GM12878 (cell line): ENCODE measurements at regions not wholly inside any gene's neighbourhood (a gene's known extent, or its start where the extent isn't known, plus 50 kb on each side); places are given as distances from the start of the nearest gene placed in this dataset.

Experiments
- ATAC-seq: fragments of 200-7000 bp; cut with Tn5 transposase; 3 replicates; pipeline ENCODE4 v1.9.1; 2020; ENCODE audit warnings: mild to moderate bottlenecking, moderate library complexity
- BruUV-seq: library from RNA; stranded (reverse); fragments of 400-500 nt; replicated peaks from 2 replicates; lab custom pipeline; 2021; lab: Mats Ljungman, UMichigan
- CTCF ChIA-PET: fragments of 300-600 bp; sonication (Branson Sonifier 250); formaldehyde crosslinking; extraction: SDS; loops from one replicate; lab custom pipeline; 2021; ENCODE audit warnings: inconsistent platforms; lab: Yijun Ruan, JAX
- POLR2A ChIA-PET: fragments of 350-600 bp; formaldehyde crosslinking; extraction: SDS; loops from one replicate; lab custom pipeline; 2021; ENCODE audit warnings: inconsistent platforms; lab: Charles Lee
- RAD21 ChIA-PET: fragments of 300-600 bp; sonication (Branson Sonifier 250); formaldehyde crosslinking; loops from one replicate; lab custom pipeline; 2023; ENCODE audit warnings: antibody characterized with exemption; ENCODE audit not compliant: unreplicated experiment; lab: Charles Lee
- SMC1A ChIA-PET: fragments of 300-600 bp; sonication (Branson Sonifier 250); formaldehyde crosslinking; loops from one replicate; lab custom pipeline; 2023; ENCODE audit not compliant: unreplicated experiment, uncharacterized antibody; lab: Charles Lee
- DNase-seq: peaks from one replicate; pipeline ENCODE4 v3.0.0-alpha.2; 2011; ENCODE audit warnings: low read depth, low spot score
- FAIRE-seq: peaks from 3 replicates; lab custom pipeline; 2011; peaks lifted over from hg19 to GRCh38; lab: Jason Lieb, UNC
- H2AFZ ChIP-seq: 2 replicates; pipeline ENCODE4 v1.6.0; 2011; ENCODE audit warnings: low read depth, low read length, control low read depth; ENCODE audit not compliant: control insufficient read depth
- H3K27ac ChIP-seq: 2 replicates; pipeline ENCODE4 v1.5.1; 2011; ENCODE audit warnings: control low read depth; ENCODE audit not compliant: control insufficient read depth, insufficient read depth
- H3K27me3 ChIP-seq, 2 experiments: replicated peaks in 1 of 2; 2 replicates each; pipeline versions ENCODE4 v1.6.0 to v1.6.1; 2011; ENCODE audit warnings: low read length in 1 of 2; ENCODE audit not compliant: control insufficient read depth in 2 of 2, insufficient read depth in 2 of 2
- H3K36me3 ChIP-seq, 2 experiments: 2 replicates each; pipeline ENCODE4 v1.5.1; 2011; ENCODE audit warnings: low read length in 1 of 2; ENCODE audit not compliant: control insufficient read depth in 2 of 2, insufficient read depth in 2 of 2
- H3K4me1 ChIP-seq: 2 replicates; pipeline ENCODE4 v1.6.1; 2011; ENCODE audit warnings: mild to moderate bottlenecking, low read length, moderate library complexity, mixed read lengths; ENCODE audit not compliant: control insufficient read depth, insufficient read depth
- H3K4me2 ChIP-seq: 2 replicates; pipeline ENCODE4 v1.6.0; 2011; ENCODE audit warnings: control low read depth; ENCODE audit not compliant: control insufficient read depth, insufficient read depth
- H3K4me3 ChIP-seq: fragments of 200-600 bp; sonication (generic); 2 replicates; pipeline ENCODE4 v1.5.1; 2016
- H3K79me2 ChIP-seq: 2 replicates; pipeline ENCODE4 v1.6.0; 2011; ENCODE audit warnings: low read length; ENCODE audit not compliant: control insufficient read depth, insufficient read depth
- H3K9ac ChIP-seq: 2 replicates; pipeline ENCODE4 v1.8.0; 2011; ENCODE audit warnings: low read length, control low read depth, mixed read lengths; ENCODE audit not compliant: control insufficient read depth, insufficient read depth
- H3K9me3 ChIP-seq: replicated peaks from 3 replicates; pipeline ENCODE4 v1.5.1; 2011; ENCODE audit warnings: mild to moderate bottlenecking, low read length; ENCODE audit not compliant: control insufficient read depth, insufficient read depth
- H4K20me1 ChIP-seq: 2 replicates; pipeline ENCODE4 v1.6.0; 2011; ENCODE audit not compliant: control insufficient read depth, insufficient read depth
- IKZF2 ChIP-seq, 2 experiments: fragments of 450-650 bp; IDR thresholded peaks; 2 replicates each; pipeline ENCODE4 v1.6.1; 2017; ENCODE audit warnings: mild to moderate bottlenecking in 2 of 2, moderate library complexity in 2 of 2
- SIX5 ChIP-seq: IDR thresholded peaks from 2 replicates; pipeline ENCODE4 v1.6.1; 2011; ENCODE audit warnings: mild to moderate bottlenecking, low read depth, low read length, moderate library complexity; ENCODE audit not compliant: severe bottlenecking
- WGBS: methylation state at CpG from one replicate; pipeline ENCODE4 v1.1.6; 2016; ENCODE audit warnings: low lambda C conversion rate; ENCODE audit not compliant: insufficient replicate concordance, insufficient coverage; ENCODE audit errors: missing lambda C conversion rate; 5-methylcytosine and 5-hydroxymethylcytosine counted together
- in situ Hi-C: fragments of 300-500 bp; cut with MboI; formaldehyde crosslinking; loops from 9 replicates; pipeline ENCODE4 v1.14.3; 2018; ENCODE audit warnings: mixed read lengths
- intact Hi-C: fragments of 100-400 bp; cut with micrococcal nuclease; formaldehyde crosslinking; loops from one replicate; pipeline ENCODE4 v1.14.2; 2022; ENCODE audit not compliant: unreplicated experiment
- TF ChIP-seq, protein P1 (sequence below): IDR thresholded peaks from 2 replicates; pipeline ENCODE4 v1.6.1; 2011; ENCODE audit warnings: borderline replicate concordance, low read depth, mild to moderate bottlenecking, moderate library complexity, low read length; ENCODE audit not compliant: insufficient read depth, poor library complexity, severe bottlenecking
- TF ChIP-seq, protein P2 (sequence below): IDR thresholded peaks from 2 replicates; pipeline ENCODE4 v1.6.1; 2012; ENCODE audit warnings: low read depth, low read length, improper control_type of control experiment

- DNase-seq, result no peak
- WGBS, result 19% methylated on average over 1 of the region's 1 CpG
- TF ChIP-seq, protein P1, sequence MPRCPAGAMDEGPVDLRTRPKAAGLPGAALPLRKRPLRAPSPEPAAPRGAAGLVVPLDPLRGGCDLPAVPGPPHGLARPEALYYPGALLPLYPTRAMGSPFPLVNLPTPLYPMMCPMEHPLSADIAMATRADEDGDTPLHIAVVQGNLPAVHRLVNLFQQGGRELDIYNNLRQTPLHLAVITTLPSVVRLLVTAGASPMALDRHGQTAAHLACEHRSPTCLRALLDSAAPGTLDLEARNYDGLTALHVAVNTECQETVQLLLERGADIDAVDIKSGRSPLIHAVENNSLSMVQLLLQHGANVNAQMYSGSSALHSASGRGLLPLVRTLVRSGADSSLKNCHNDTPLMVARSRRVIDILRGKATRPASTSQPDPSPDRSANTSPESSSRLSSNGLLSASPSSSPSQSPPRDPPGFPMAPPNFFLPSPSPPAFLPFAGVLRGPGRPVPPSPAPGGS, result no peak
- TF ChIP-seq, protein P2, sequence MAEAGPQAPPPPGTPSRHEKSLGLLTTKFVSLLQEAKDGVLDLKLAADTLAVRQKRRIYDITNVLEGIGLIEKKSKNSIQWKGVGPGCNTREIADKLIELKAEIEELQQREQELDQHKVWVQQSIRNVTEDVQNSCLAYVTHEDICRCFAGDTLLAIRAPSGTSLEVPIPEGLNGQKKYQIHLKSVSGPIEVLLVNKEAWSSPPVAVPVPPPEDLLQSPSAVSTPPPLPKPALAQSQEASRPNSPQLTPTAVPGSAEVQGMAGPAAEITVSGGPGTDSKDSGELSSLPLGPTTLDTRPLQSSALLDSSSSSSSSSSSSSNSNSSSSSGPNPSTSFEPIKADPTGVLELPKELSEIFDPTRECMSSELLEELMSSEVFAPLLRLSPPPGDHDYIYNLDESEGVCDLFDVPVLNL, result no peak
- TF ChIP-seq SIX5 (no peak), IKZF2 (IDR thresholded peaks at IDR 0.05) (no peak)
- ChIA-PET POLR2A (no interaction called here), CTCF (interaction anchor here (1.2 kb wide), 1 partner anchor 520 kb away, joined by 3 read pairs; the partner anchor contains the start of gene CITED2), RAD21 (no interaction called here), SMC1A (interaction anchor here (0.8 to 1.9 kb wide), 4 partner anchors 33 to 1669 kb away, joined by 3 to 4 read pairs (median 4); no protein-coding TSS in a partner anchor)
- Histone ChIP-seq H3K9me3 (no peaks in the 10 kb centered on the region), H3K4me1 (no peaks in the 10 kb centered on the region), H4K20me1 (no peaks in the 10 kb centered on the region), H3K4me2 (no peak overlapping the region), H3K27me3 (no peaks in the 10 kb centered on the region), H3K27ac (no peak overlapping the region), H3K36me3 (no peaks in the 10 kb centered on the region), H2AFZ (no peak overlapping the region), H3K79me2 (no peaks in the 10 kb centered on the region), H3K9ac (no peak overlapping the region), H3K4me3 (no peak overlapping the region)
- in situ Hi-C loops, result no loop called here
- intact Hi-C loops, result no loop called here
- no peak for ATAC-seq
- no TSS peak for BruUV-seq
- no peak for FAIRE-seq
Observed at GRCh38 chr6:139895205-139895793, 520.9 kb upstream of the CITED2 start.
